Glomerular endothelial cell (primary cell): ENCODE measurements at regions not wholly inside any gene's neighbourhood (a gene's known extent, or its start where the extent isn't known, plus 50 kb on each side); places are given as distances from the start of the nearest gene placed in this dataset.

Source experiments
- DNase-seq: peaks from one replicate; pipeline ENCODE4 v3.0.0-alpha.2; 2011; ENCODE audit warnings: low read depth, low spot score; ENCODE audit errors: extremely low read depth

- no peak for DNase-seq
Observed at GRCh38 chr7:136079066-136079465, 101.9 kb upstream of the MTPN start.

GRCh38 chr7:136078630-136079029, 101.5 kb upstream of the MTPN start:
- no peak for DNase-seq

GRCh38 chr7:136076954-136077353, 99.8 kb upstream of the MTPN start:
- no peak for DNase-seq

GRCh38 chr7:136074843-136075242, 97.7 kb upstream of the MTPN start:
- DNase-seq: no peak

- DNase-seq: no peak
Observed at GRCh38 chr7:136072447-136072846, 95.3 kb upstream of the MTPN start.

- DNase-seq: no peak
Observed at GRCh38 chr7:136070736-136071505, 93.8 kb upstream of the MTPN start.

GRCh38 chr7:136069840-136070529, 92.8 kb upstream of the MTPN start:
- DNase-seq: no peak

GRCh38 chr7:136067277-136067676, 90.1 kb upstream of the MTPN start:
- no peak for DNase-seq

GRCh38 chr7:136066304-136067143, 89.4 kb upstream of the MTPN start:
- DNase-seq: no peak

- DNase-seq: no peak
Observed at GRCh38 chr7:136064627-136065237, 87.6 kb upstream of the MTPN start.

GRCh38 chr7:136064081-136064480, 86.9 kb upstream of the MTPN start:
- no peak for DNase-seq

- no peak for DNase-seq
Observed at GRCh38 chr7:136063326-136063666, 86.1 kb upstream of the MTPN start.

GRCh38 chr7:136062625-136063325, 85.6 kb upstream of the MTPN start:
- DNase-seq: no peak

GRCh38 chr7:136061433-136061832, 84.3 kb upstream of the MTPN start:
- no peak for DNase-seq

- DNase-seq: no peak
Observed at GRCh38 chr7:136058546-136058945, 81.4 kb upstream of the MTPN start.

GRCh38 chr7:136057509-136057908, 80.3 kb upstream of the MTPN start:
- DNase-seq: no peak

- DNase-seq: no peak
Observed at GRCh38 chr7:136056651-136057231, 79.6 kb upstream of the MTPN start.

- no peak for DNase-seq
Observed at GRCh38 chr7:136055266-136055665, 78.1 kb upstream of the MTPN start.

GRCh38 chr7:136053689-136054485, 76.7 kb upstream of the MTPN start:
- no peak for DNase-seq
